Neural progenitor cell (in vitro differentiated cells): ENCODE measurements at regions not wholly inside any gene's neighbourhood (a gene's known extent, or its start where the extent isn't known, plus 50 kb on each side); places are given as distances from the start of the nearest gene placed in this dataset.

Experiments used
- DNase-seq: peaks from one replicate; pipeline ENCODE4 v3.0.0-alpha.2; 2016; ENCODE audit warnings: low spot score
- H2AFZ ChIP-seq: fragments of 200-600 bp; sonication (generic); replicated peaks from 2 replicates; pipeline ENCODE4 v1.6.1; 2016; ENCODE audit warnings: antibody characterized with exemption
- H3F3A ChIP-seq: fragments of 200-600 bp; sonication (generic); 2 replicates; pipeline ENCODE4 v1.6.1; 2016; ENCODE audit warnings: antibody characterized with exemption, low read depth
- H3K27ac ChIP-seq: fragments of 200-600 bp; sonication (generic); 2 replicates; pipeline ENCODE4 v1.5.1; 2016; ENCODE audit warnings: mild to moderate bottlenecking
- H3K27me3 ChIP-seq: fragments of 200-600 bp; sonication (generic); 2 replicates; pipeline ENCODE4 v1.6.1; 2016; ENCODE audit warnings: mild to moderate bottlenecking, moderate library complexity
- H3K36me3 ChIP-seq: fragments of 200-600 bp; sonication (generic); 2 replicates; pipeline ENCODE4 v1.5.1; 2016
- H3K4me1 ChIP-seq: fragments of 200-600 bp; sonication (generic); 2 replicates; pipeline ENCODE4 v1.6.1; 2016; ENCODE audit warnings: mixed run types
- H3K4me2 ChIP-seq: fragments of 200-600 bp; sonication (generic); 2 replicates; pipeline ENCODE4 v1.6.1; 2016
- H3K4me3 ChIP-seq: fragments of 200-600 bp; sonication (generic); 2 replicates; pipeline ENCODE4 v1.5.1; 2016
- H3K79me2 ChIP-seq: fragments of 200-600 bp; sonication (generic); 2 replicates; pipeline ENCODE4 v1.6.1; 2016; ENCODE audit warnings: low read depth
- H3K9ac ChIP-seq: fragments of 200-600 bp; sonication (generic); 2 replicates; pipeline ENCODE4 v1.6.1; 2016
- H3K9me3 ChIP-seq: fragments of 200-600 bp; sonication (generic); 2 replicates; pipeline ENCODE4 v1.5.1; 2016; ENCODE audit warnings: low read depth
- H4K20me1 ChIP-seq: fragments of 200-600 bp; sonication (generic); 2 replicates; pipeline ENCODE4 v1.6.1; 2016; ENCODE audit warnings: low read depth
- H3K27ac Mint-ChIP-seq: 3 replicates; pipeline ENCODE4 v1.8.0; 2021; ENCODE audit warnings: mixed read lengths
- H3K27me3 Mint-ChIP-seq: 2 replicates; pipeline ENCODE4 v1.8.0; 2022; ENCODE audit warnings: low read depth, mild to moderate bottlenecking, inconsistent platforms, moderate library complexity, mixed read lengths; ENCODE audit not compliant: insufficient read depth
- H3K36me3 Mint-ChIP-seq: 3 replicates; pipeline ENCODE4 v1.8.0; 2021; ENCODE audit warnings: mixed read lengths
- H3K4me1 Mint-ChIP-seq: 3 replicates; pipeline ENCODE4 v1.8.0; 2021; ENCODE audit warnings: mixed read lengths
- H3K4me3 Mint-ChIP-seq: 3 replicates; pipeline ENCODE4 v1.8.0; 2021; ENCODE audit warnings: mild to moderate bottlenecking, moderate library complexity, mixed read lengths
- H3K9me3 Mint-ChIP-seq: 3 replicates; pipeline ENCODE4 v1.8.0; 2020; ENCODE audit warnings: mixed read lengths
- EZH2 ChIP-seq: fragments of 200-600 bp; sonication (generic); IDR thresholded peaks from 2 replicates; pipeline ENCODE4 v1.6.1; 2017; ENCODE audit warnings: antibody characterized with exemption, mild to moderate bottlenecking, moderate library complexity
- EZH2phosphoT487 ChIP-seq: fragments of 200-600 bp; sonication (generic); IDR thresholded peaks from 2 replicates; pipeline ENCODE4 v1.6.1; 2017; ENCODE audit warnings: antibody characterized with exemption
- TF ChIP-seq, protein P1 (sequence below): fragments of 200-600 bp; sonication (generic); IDR thresholded peaks from 2 replicates; pipeline ENCODE4 v1.5.1; 2017; ENCODE audit warnings: antibody characterized with exemption, mild to moderate bottlenecking

DNA sequence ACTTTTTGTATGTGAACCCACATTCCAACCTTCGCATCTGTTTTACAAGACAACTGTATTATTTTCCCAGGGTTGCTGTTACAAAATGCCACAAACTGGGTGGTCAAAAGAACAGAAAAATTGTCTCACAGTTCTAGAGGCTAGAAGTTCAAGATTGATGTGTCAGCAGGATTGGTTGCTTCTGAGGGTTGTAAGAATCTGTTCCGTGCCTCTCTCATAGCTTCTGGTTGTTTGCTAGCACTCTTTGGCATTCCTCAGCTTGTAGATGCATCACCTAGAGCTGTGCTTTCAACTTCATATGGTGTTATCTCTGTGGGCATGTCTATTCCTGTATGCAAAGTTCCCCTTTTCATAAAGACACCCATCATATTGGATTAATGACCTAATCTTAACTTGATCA lies 1067.2 kb downstream of the EPHA7 start:
- Histone ChIP-seq H3K9me3 (no peaks in the 10 kb centered on the region), H3K9ac (no peak overlapping the region), H3K27me3 (no peaks in the 10 kb centered on the region), H3K4me2 (no peak overlapping the region), H3K4me3 (no peak overlapping the region), H2AFZ (no peak overlapping the region), H3K36me3 (no peaks in the 10 kb centered on the region), H3K27ac (no peak overlapping the region), H3K79me2 (no peaks in the 10 kb centered on the region), H3F3A (no peaks in the 10 kb centered on the region), H3K4me1 (no peaks in the 10 kb centered on the region), H4K20me1 (no peaks in the 10 kb centered on the region)
- TF ChIP-seq, protein P1, sequence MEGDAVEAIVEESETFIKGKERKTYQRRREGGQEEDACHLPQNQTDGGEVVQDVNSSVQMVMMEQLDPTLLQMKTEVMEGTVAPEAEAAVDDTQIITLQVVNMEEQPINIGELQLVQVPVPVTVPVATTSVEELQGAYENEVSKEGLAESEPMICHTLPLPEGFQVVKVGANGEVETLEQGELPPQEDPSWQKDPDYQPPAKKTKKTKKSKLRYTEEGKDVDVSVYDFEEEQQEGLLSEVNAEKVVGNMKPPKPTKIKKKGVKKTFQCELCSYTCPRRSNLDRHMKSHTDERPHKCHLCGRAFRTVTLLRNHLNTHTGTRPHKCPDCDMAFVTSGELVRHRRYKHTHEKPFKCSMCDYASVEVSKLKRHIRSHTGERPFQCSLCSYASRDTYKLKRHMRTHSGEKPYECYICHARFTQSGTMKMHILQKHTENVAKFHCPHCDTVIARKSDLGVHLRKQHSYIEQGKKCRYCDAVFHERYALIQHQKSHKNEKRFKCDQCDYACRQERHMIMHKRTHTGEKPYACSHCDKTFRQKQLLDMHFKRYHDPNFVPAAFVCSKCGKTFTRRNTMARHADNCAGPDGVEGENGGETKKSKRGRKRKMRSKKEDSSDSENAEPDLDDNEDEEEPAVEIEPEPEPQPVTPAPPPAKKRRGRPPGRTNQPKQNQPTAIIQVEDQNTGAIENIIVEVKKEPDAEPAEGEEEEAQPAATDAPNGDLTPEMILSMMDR: no peak
- no peak for TF ChIP-seq EZH2phosphoT487
- TF ChIP-seq EZH2: no peak
- Mint-ChIP-seq H3K27me3 (no peaks in the 10 kb centered on the region), H3K4me3 (no peak overlapping the region), H3K36me3 (no peaks in the 10 kb centered on the region), H3K4me1 (no peaks in the 10 kb centered on the region), H3K27ac (no peak overlapping the region), H3K9me3 (no peaks in the 10 kb centered on the region)
- no peak for DNase-seq

DNA sequence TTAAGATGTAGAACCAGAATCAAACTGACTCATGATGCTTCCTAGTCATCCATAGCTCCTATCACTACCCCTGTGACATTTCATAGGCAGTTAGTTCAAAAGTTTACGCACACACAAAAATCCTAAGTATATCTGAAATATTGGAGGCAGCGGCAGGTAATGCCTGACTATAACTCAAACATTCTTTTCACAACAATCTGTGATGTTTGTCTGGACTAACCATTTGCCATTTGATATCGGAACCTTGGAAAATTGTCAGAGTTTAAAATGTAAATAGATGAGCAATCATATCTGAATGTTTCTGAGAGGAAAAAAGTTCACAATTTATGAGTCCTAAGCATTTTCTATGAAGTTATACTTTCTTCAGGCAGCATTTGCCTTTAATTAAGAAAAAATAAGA lies 1078.2 kb downstream of the EPHA7 start:
- no peaks in the 10 kb centered on the region for H3K27me3 Mint-ChIP-seq
- H3K27ac Mint-ChIP-seq: no peak overlapping the region
- no peaks in the 10 kb centered on the region for H3K36me3 ChIP-seq
- no peak overlapping the region for H3K4me3 Mint-ChIP-seq
- DNase-seq: no peak
- no peaks in the 10 kb centered on the region for H3K4me1 Mint-ChIP-seq
- TF ChIP-seq, protein P1: no peak
- TF ChIP-seq EZH2phosphoT487 (no peak), EZH2 (no peak)
- no peaks in the 10 kb centered on the region for H3K4me1 ChIP-seq
- H3K9me3 ChIP-seq: no peaks in the 10 kb centered on the region
- H3K79me2 ChIP-seq: no peaks in the 10 kb centered on the region
- H3K4me2 ChIP-seq: no peak overlapping the region
- no peak overlapping the region for H2AFZ ChIP-seq
- H4K20me1 ChIP-seq: no peaks in the 10 kb centered on the region
- H3F3A ChIP-seq: no peaks in the 10 kb centered on the region
- no peaks in the 10 kb centered on the region for H3K9me3 Mint-ChIP-seq
- H3K27me3 ChIP-seq: no peaks in the 10 kb centered on the region
- no peak overlapping the region for H3K27ac ChIP-seq
- H3K4me3 ChIP-seq: no peak overlapping the region
- no peaks in the 10 kb centered on the region for H3K36me3 Mint-ChIP-seq
- no peak overlapping the region for H3K9ac ChIP-seq

DNA sequence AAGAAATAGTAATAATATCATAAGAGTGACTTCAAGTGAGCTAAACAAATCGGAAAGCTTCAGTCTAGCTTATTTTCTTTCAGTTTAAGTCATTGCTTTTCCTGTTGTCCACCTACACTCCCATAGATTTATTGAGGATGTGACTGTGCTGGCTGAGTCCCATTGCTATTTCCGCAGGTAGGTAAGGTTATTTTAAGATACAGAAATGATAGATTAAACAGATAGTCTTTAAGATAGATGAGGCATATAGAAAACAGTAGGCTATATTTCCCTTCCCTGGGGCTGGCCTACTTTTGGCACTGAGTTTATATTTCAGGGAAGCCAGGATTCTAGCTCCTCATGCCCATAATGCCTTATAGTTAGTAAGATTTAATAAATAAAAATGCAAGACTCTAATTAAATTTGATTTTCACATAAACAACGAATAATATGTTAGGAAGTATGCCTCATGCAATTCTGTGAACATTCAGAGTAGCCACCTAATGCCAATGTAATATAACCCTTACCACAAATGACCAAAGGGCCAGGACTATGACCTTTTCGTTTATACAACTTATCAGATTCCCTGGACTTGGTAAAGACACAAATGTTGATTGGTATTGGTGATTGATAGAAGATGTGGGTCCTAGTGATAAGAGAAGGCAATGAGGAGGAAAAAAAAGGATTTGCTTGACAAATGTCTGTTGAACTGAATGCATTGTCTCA lies 1079.3 kb downstream of the EPHA7 start:
- H3K4me1 Mint-ChIP-seq: no peaks in the 10 kb centered on the region
- no peaks in the 10 kb centered on the region for H3K36me3 Mint-ChIP-seq
- no peaks in the 10 kb centered on the region for H3K9me3 ChIP-seq
- H3K4me2 ChIP-seq: no peak overlapping the region
- no peaks in the 10 kb centered on the region for H3F3A ChIP-seq
- H3K27me3 Mint-ChIP-seq: no peaks in the 10 kb centered on the region
- H3K27ac Mint-ChIP-seq: no peak overlapping the region
- no peak for DNase-seq
- no peaks in the 10 kb centered on the region for H3K4me1 ChIP-seq
- H3K9ac ChIP-seq: no peak overlapping the region
- H3K27ac ChIP-seq: no peak overlapping the region
- no peaks in the 10 kb centered on the region for H4K20me1 ChIP-seq
- H3K79me2 ChIP-seq: no peaks in the 10 kb centered on the region
- no peak overlapping the region for H2AFZ ChIP-seq
- H3K4me3 Mint-ChIP-seq: no peak overlapping the region
- H3K36me3 ChIP-seq: no peaks in the 10 kb centered on the region
- H3K9me3 Mint-ChIP-seq: no peaks in the 10 kb centered on the region
- no peak overlapping the region for H3K4me3 ChIP-seq
- H3K27me3 ChIP-seq: no peaks in the 10 kb centered on the region
- TF ChIP-seq EZH2 (no peak), EZH2phosphoT487 (no peak)
- TF ChIP-seq, protein P1: no peak
